Stimulated activated effector memory CD8-positive, alpha-beta T cell treated with anti-CD3 and anti-CD28 coated beads, Interleukin-12 subunit alpha, Interleukin-12 subunit beta, amount 100 ng/mL, for 72 hours (primary cell): ENCODE measurements at regions not wholly inside any gene's neighbourhood (a gene's known extent, or its start where the extent isn't known, plus 50 kb on each side); places are given as distances from the start of the nearest gene placed in this dataset.

Experiments used
- ATAC-seq: fragments of 150-1000 bp; cut with Tn5 transposase; 2 replicates; pipeline ENCODE4 v1.10.0; 2021
- DNase-seq, 2 donors: peaks; one replicate each; pipeline ENCODE4 v3.0.0; 2021 to 2022; ENCODE audit warnings: low spot score in 2 of 2
- H3K27ac Mint-ChIP-seq: one replicate; pipeline ENCODE4 v1.8.0; 2022; ENCODE audit warnings: mild to moderate bottlenecking, mixed read lengths
- H3K36me3 Mint-ChIP-seq: one replicate; pipeline ENCODE4 v1.8.0; 2022; ENCODE audit warnings: mild to moderate bottlenecking, mixed read lengths
- H3K4me1 Mint-ChIP-seq: one replicate; pipeline ENCODE4 v1.8.0; 2022; ENCODE audit warnings: mixed read lengths
- H3K4me3 Mint-ChIP-seq: one replicate; pipeline ENCODE4 v1.8.0; 2022; ENCODE audit warnings: mild to moderate bottlenecking, mixed read lengths
- H3K9me3 Mint-ChIP-seq: one replicate; pipeline ENCODE4 v1.8.0; 2022; ENCODE audit warnings: mixed read lengths

DNA sequence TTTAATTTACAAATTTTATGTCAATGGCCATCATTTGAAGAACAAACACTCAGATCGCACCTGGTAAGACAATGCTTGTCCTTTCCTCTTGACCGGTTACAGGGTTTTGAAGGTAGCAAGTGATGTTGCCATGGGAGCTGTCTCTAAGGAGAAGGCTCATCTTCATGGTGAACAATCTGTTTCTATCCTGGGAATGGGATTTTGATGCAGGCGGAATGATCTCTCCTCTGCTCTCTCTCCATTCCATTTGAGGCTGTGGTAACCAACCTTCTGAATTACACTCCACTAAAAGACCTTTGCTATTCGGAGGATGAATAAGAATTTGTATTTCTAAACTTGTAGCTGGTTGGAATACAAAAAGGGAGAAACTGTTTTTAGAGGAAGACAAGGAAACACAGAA is 57.9 kb upstream of the SLC5A9 start:
- Mint-ChIP-seq H3K36me3 (no peaks in the 10 kb centered on the region), H3K4me1 (no peaks in the 10 kb centered on the region), H3K27ac (no peak overlapping the region), H3K9me3 (no peaks in the 10 kb centered on the region), H3K4me3 (no peak overlapping the region)
- ATAC-seq (no peak), DNase-seq (no peak)

- ATAC-seq, result no peak
- no peak overlapping the region for H3K27ac Mint-ChIP-seq
These were observed 61.9 kb upstream of the SLC5A9 start for GRCh38 chr1:48160486-48161132.

DNA sequence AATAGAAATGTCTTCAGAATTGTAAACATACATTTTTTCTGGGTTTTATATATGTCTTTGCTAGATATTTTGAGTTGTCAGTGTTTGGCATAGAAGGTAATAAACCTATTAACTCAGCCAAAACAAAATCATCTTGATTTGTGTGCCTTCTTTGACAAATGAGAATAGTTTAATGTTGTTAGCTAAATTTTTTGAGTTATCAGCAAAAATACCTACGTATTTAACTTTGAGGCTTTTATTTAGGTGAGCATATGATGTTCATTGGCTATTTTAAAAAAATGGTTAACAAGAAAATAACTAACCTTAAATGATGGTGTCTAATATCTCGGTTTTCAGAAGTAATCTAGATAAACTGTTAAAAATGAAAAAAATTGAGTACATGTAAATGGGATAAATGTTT is 83.2 kb upstream of the SLC5A9 start:
- ATAC-seq (no peak), DNase-seq (no peak)
- Mint-ChIP-seq H3K36me3 (no peaks in the 10 kb centered on the region), H3K27ac (no peak overlapping the region), H3K4me1 (no peaks in the 10 kb centered on the region), H3K9me3 (peaks cover 3% of the 10 kb centered on the region), H3K4me3 (no peak overlapping the region)

More at GRCh38 chr1:48160486-48161132, 61.9 kb upstream of the SLC5A9 start:
- Mint-ChIP-seq H3K9me3 (peaks cover 3% of the 10 kb centered on the region), H3K4me3 (no peak overlapping the region), H3K4me1 (no peaks in the 10 kb centered on the region), H3K36me3 (no peaks in the 10 kb centered on the region)
- no peak for DNase-seq

DNA sequence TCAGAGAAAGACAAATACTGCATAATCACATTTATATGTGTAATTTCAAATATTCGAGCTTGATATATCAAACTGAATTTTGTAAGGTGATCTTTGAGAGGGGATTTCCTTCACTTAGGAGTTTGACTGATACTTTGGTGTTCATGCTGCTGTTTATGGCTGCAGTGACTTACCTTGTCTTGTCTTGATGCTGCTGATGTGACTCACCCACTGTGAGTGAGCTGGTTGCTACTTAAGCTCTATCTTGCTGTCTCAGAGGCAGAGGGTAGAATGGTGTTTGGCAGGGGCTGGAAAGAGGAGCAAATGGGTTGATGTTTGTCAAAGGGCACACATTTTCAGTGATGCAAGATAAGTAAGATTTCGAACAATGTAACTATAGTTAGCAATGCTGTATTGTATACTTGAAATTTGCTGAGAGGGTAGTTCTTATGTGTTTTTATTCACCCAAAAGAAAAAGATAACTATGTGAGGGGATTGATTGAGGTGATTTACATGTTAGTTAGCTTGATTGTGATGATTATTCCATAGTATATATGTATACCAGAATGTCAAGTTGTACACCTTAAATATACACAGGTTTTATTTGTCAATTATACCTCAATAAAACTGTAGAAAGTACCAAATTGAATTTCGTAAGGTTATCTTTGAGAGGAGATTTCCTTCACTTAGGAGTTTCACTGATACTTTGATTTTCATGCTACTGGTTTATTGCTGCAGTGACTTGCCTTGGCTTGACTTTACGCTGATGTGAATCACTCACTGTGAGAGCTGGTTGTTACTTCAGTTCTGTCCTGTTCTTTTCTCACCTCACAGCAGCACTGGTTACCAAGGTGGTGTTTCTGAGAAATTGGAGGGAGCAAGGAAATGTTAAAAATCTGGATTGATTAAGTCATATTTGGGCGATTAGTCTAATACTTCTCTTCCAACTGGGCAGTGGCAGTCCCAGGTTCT is 94.5 kb upstream of the SLC5A9 start:
- no peak overlapping the region for H3K4me3 Mint-ChIP-seq
- no peaks in the 10 kb centered on the region for H3K36me3 Mint-ChIP-seq
- H3K4me1 Mint-ChIP-seq, result no peaks in the 10 kb centered on the region
- no peak for DNase-seq
- no peak for ATAC-seq
- no peak overlapping the region for H3K27ac Mint-ChIP-seq
- H3K9me3 Mint-ChIP-seq, result no peaks in the 10 kb centered on the region

DNA sequence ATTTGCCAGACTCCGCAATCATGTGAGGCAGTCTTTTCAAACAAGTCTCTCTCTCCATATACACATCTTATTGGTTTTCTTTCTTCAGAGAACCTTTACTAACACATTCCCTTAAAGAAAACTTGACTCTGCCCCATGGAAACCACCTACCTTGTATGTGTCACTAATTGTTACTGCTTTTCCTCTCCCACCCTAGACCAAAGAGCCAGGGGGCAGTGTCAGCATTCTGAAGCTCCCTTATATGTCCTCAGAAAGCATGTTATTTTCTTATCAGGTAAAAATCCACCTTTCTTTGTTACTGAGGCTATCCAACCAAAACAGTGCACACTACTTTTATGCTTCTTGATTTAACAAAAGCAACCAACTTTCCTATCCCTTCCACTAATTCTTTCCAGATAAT is 98.9 kb upstream of the SLC5A9 start:
- Mint-ChIP-seq H3K9me3 (no peaks in the 10 kb centered on the region), H3K4me1 (no peaks in the 10 kb centered on the region), H3K36me3 (no peaks in the 10 kb centered on the region), H3K4me3 (no peak overlapping the region), H3K27ac (no peak overlapping the region)
- DNase-seq (no peak), ATAC-seq (no peak)

- ATAC-seq, result no peak
- Mint-ChIP-seq H3K9me3 (peaks cover 5% of the 10 kb centered on the region), H3K36me3 (no peaks in the 10 kb centered on the region), H3K4me3 (no peak overlapping the region), H3K4me1 (no peaks in the 10 kb centered on the region), H3K27ac (no peak overlapping the region)
- no peak for DNase-seq
These were observed 100.6 kb upstream of the SLC5A9 start for GRCh38 chr1:48121955-48122354.

DNA sequence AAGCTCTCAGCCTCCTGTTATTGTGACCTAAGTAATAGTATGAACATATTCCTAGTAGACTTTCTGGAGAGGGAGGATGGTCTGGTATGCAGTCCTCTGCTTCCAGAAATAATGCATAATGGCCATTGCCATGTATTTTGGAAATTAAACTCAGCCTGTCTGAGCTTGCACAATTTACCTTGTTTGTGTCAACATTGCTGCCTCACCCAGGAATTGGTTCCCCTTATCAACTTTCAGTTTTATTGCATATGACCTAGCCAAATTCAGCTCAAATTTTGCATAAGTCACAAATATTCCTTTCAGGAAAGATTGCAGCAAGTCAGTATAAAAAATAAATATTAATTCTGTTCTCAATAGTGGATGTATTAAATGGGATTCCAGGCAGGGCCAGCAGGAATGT is 101.9 kb upstream of the SLC5A9 start:
- Mint-ChIP-seq H3K4me3 (no peak overlapping the region), H3K4me1 (no peaks in the 10 kb centered on the region), H3K36me3 (no peaks in the 10 kb centered on the region), H3K9me3 (peaks cover 6% of the 10 kb centered on the region), H3K27ac (no peak overlapping the region)
- no peak for DNase-seq
- no peak for ATAC-seq

DNA sequence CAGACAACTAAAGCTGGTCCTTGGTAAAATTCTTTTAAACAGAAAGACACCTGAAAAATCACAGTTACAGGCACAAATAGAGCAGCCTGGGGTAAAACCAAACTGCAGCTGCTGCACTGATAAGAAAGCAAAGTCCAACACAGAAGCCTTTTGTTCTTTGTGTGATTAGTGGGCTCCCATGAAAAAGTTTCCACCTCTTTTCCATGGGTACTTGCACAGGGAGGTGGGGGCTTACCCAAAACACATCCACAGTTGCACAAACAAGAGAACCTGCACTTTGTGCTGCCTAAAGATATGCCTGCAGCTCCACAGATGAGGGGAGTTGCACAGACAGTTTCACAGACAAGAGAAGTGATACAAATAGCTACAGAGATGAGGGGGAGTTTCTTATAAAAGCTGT is 106.7 kb upstream of the SLC5A9 start:
- Mint-ChIP-seq H3K27ac (no peak overlapping the region), H3K36me3 (no peaks in the 10 kb centered on the region), H3K4me1 (no peaks in the 10 kb centered on the region), H3K4me3 (no peak overlapping the region), H3K9me3 (peaks cover 6% of the 10 kb centered on the region)
- no peak for ATAC-seq
- no peak for DNase-seq

- ATAC-seq (peak; percentile 19), DNase-seq (no peak)
- Mint-ChIP-seq H3K9me3 (peaks cover 6% of the 10 kb centered on the region), H3K4me3 (no peak overlapping the region), H3K36me3 (no peaks in the 10 kb centered on the region), H3K4me1 (no peaks in the 10 kb centered on the region), H3K27ac (no peak overlapping the region)
These were observed 107.7 kb upstream of the SLC5A9 start for GRCh38 chr1:48114596-48115382.

- Mint-ChIP-seq H3K9me3 (no peaks in the 10 kb centered on the region), H3K4me3 (no peak overlapping the region), H3K27ac (no peak overlapping the region), H3K36me3 (no peaks in the 10 kb centered on the region), H3K4me1 (no peaks in the 10 kb centered on the region)
- ATAC-seq, result no peak
- DNase-seq, result no peak
These were observed 112.3 kb upstream of the TRABD2B start for GRCh38 chr1:48109390-48110013.

- Mint-ChIP-seq H3K4me1 (no peaks in the 10 kb centered on the region), H3K36me3 (no peaks in the 10 kb centered on the region), H3K9me3 (no peaks in the 10 kb centered on the region), H3K27ac (no peak overlapping the region), H3K4me3 (no peak overlapping the region)
- DNase-seq (no peak), ATAC-seq (peak; percentile 44)
These were observed 110.3 kb upstream of the TRABD2B start for GRCh38 chr1:48107516-48107915.

DNA sequence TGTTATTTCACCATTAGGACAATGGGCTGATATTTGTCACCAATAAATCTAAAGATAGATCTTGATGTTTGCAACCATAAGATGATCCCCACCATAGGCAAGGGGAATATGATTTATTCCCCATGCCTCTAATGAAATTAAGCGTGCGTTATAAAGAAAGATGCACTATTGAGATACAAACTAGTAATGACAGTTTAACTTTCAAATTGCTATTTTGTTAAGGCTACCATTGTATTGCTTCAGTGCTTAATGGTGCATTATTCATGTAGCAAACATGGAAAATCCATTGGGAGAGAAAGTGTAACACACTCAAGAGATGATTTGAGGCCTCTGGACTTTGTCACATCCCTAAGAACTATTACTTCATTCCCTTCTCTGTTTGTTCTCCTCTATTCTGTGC is 108.9 kb upstream of the TRABD2B start:
- no peaks in the 10 kb centered on the region for H3K36me3 Mint-ChIP-seq
- no peak overlapping the region for H3K4me3 Mint-ChIP-seq
- no peaks in the 10 kb centered on the region for H3K9me3 Mint-ChIP-seq
- no peaks in the 10 kb centered on the region for H3K4me1 Mint-ChIP-seq
- DNase-seq, result no peak
- ATAC-seq, result no peak
- no peak overlapping the region for H3K27ac Mint-ChIP-seq

DNA sequence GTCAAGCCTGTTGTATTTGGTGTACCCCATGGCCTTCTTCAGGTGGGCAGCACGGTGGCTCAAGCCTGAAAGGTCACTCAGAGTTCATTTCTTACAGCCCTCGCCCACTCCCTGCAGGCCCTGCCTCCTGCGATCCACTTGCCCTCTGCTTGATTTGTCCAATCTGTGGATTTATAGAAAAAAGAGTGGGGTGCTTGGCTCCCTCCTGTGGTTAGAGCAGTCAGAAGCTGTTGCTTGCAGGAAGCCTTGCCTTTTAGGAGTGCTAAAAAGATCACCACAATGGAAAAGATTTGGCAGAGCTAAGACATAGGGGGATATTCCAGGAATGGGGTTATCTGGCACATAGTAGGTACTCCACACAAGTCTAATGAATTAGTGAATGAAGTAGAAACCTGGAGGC is 108.0 kb upstream of the TRABD2B start:
- Mint-ChIP-seq H3K36me3 (no peaks in the 10 kb centered on the region), H3K9me3 (no peaks in the 10 kb centered on the region), H3K27ac (no peak overlapping the region), H3K4me3 (no peak overlapping the region), H3K4me1 (no peaks in the 10 kb centered on the region)
- DNase-seq (no peak), ATAC-seq (no peak)

DNA sequence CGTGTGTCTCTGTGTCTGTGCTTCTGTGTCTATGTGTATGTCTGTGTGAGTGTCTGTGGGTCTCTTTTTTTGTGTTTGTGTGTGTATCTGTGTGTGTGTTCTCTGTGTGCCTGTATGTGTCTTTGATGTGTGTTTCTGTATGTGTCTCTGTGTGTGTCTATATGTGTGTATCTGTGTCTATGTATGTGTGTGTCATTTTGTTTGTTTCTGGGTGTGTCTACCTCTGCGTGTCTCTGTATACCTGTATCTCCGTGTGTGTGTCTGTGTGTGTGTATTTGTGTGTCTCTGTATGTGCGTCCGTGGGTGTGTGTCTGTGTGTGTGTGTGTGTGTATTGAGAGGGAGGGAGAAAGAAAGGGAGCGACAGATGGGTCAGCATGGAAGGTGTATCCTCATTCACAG is 106.3 kb upstream of the TRABD2B start:
- H3K9me3 Mint-ChIP-seq, result no peaks in the 10 kb centered on the region
- H3K36me3 Mint-ChIP-seq, result no peaks in the 10 kb centered on the region
- no peak for ATAC-seq
- H3K4me3 Mint-ChIP-seq, result no peak overlapping the region
- DNase-seq, result no peak
- no peaks in the 10 kb centered on the region for H3K4me1 Mint-ChIP-seq
- no peak overlapping the region for H3K27ac Mint-ChIP-seq

GRCh38 chr1:48102766-48103165 is 105.6 kb upstream of the TRABD2B start:
- H3K9me3 Mint-ChIP-seq, result no peaks in the 10 kb centered on the region
- ATAC-seq (no peak), DNase-seq (no peak)

More at GRCh38 chr1:48102766-48103165, 105.6 kb upstream of the TRABD2B start:
- no peaks in the 10 kb centered on the region for H3K4me1 Mint-ChIP-seq
- H3K4me3 Mint-ChIP-seq, result no peak overlapping the region
- no peak overlapping the region for H3K27ac Mint-ChIP-seq
- no peaks in the 10 kb centered on the region for H3K36me3 Mint-ChIP-seq
